B cell (primary cell): ENCODE measurements at regions not wholly inside any gene's neighbourhood (a gene's known extent, or its start where the extent isn't known, plus 50 kb on each side); places are given as distances from the start of the nearest gene placed in this dataset.

Source experiments
- ATAC-seq: fragments of 200-7000 bp; cut with Tn5 transposase; one replicate; pipeline ENCODE4 v1.10.0; 2021; ENCODE audit warnings: low read depth, mild to moderate bottlenecking, moderate number of reproducible peaks, moderate library complexity
- CTCF ChIA-PET: fragments of 350-600 bp; sonication (Branson Sonifier 250); formaldehyde crosslinking; loops from one replicate; lab custom pipeline; 2021; ENCODE audit warnings: antibody characterized with exemption, inconsistent platforms; lab: Charles Lee
- POLR2A ChIA-PET: fragments of 350-600 bp; sonication (Branson Sonifier 250); formaldehyde crosslinking; loops from one replicate; lab custom pipeline; 2021; ENCODE audit warnings: antibody characterized with exemption; lab: Charles Lee
- DNase-seq: peaks from one replicate; pipeline ENCODE4 v3.0.0; 2013
- H2AFZ ChIP-seq: 2 replicates; pipeline ENCODE4 v1.6.1; 2012; ENCODE audit warnings: mild to moderate bottlenecking, low read depth, low read length; ENCODE audit not compliant: insufficient read depth, poor library complexity, severe bottlenecking
- H3K27ac ChIP-seq, 2 donors: 1 replicate in 1 of 2; 2 replicates in 1 of 2; pipeline ENCODE4 v1.5.1; 2012 to 2013; ENCODE audit warnings: low read length in 2 of 2, mild to moderate bottlenecking in 2 of 2, moderate library complexity in 1 of 2
- H3K27me3 ChIP-seq, 4 experiments: fragments of 200-600 bp in 1 of 4; sonication (generic) in 1 of 4; replicated peaks in 1 of 4; 1 replicate in 2 of 4; 2 replicates in 2 of 4; pipeline versions ENCODE4 v1.6.1 to v1.7.0; 2013 to 2016; ENCODE audit warnings: low read length in 3 of 4, mild to moderate bottlenecking in 2 of 4, mixed read lengths in 1 of 4, moderate library complexity in 1 of 4; ENCODE audit not compliant: insufficient read depth in 4 of 4, control insufficient read depth in 3 of 4; ENCODE audit errors: control extremely low read depth in 1 of 4
- H3K36me3 ChIP-seq, 2 experiments: replicated peaks in 1 of 2; 1 replicate in 1 of 2; 2 replicates in 1 of 2; pipeline versions ENCODE4 v1.6.1 to v1.7.1; 2013; ENCODE audit warnings: low read length in 1 of 2; ENCODE audit not compliant: insufficient read depth in 2 of 2, control insufficient read depth in 1 of 2; ENCODE audit errors: control extremely low read depth in 1 of 2, extremely low read depth in 1 of 2
- H3K4me1 ChIP-seq, 2 donors: fragments of 200-600 bp in 1 of 2; sonication (generic) in 1 of 2; 1 replicate in 1 of 2; 2 replicates in 1 of 2; pipeline versions ENCODE4 v1.5.1 to v1.6.1; 2013 to 2017; ENCODE audit warnings: low read length in 2 of 2; ENCODE audit not compliant: control insufficient read depth in 2 of 2, insufficient read depth in 2 of 2
- H3K4me2 ChIP-seq: replicated peaks from 2 replicates; pipeline ENCODE3; 2012; ENCODE audit warnings: mild to moderate bottlenecking, low read depth, low read length; ENCODE audit not compliant: poor library complexity, severe bottlenecking
- H3K4me3 ChIP-seq, 5 experiments: fragments of 200-600 bp in 1 of 5; sonication (generic) in 1 of 5; 1 replicate in 3 of 5; 2 replicates in 2 of 5; pipeline versions ENCODE4 v1.5.1 to v1.7.0; 2011 to 2016; ENCODE audit warnings: low read length in 4 of 5, mild to moderate bottlenecking in 4 of 5, low read depth in 2 of 5, control low read depth in 1 of 5, moderate library complexity in 1 of 5; ENCODE audit not compliant: insufficient read depth in 1 of 5; ENCODE audit errors: control extremely low read depth in 1 of 5, extremely low read depth in 1 of 5
- H3K79me2 ChIP-seq: fragments of 200-600 bp; sonication (generic); one replicate; pipeline ENCODE4 v1.6.0; 2016; ENCODE audit warnings: low read length; ENCODE audit not compliant: control insufficient read depth, insufficient read depth
- H3K9ac ChIP-seq: fragments of 200-600 bp; sonication (generic); 2 replicates; pipeline ENCODE4 v1.6.1; 2017; ENCODE audit warnings: mild to moderate bottlenecking, low read length, moderate library complexity
- H3K9me3 ChIP-seq, 3 donors: one replicate each; pipeline versions ENCODE4 v1.6.1 to v1.7.1; 2013; ENCODE audit warnings: low read length in 2 of 3; ENCODE audit not compliant: control insufficient read depth in 2 of 3, insufficient read depth in 1 of 3; ENCODE audit errors: control extremely low read depth in 1 of 3
- H4K20me1 ChIP-seq: 2 replicates; pipeline ENCODE4 v1.6.0; 2012; ENCODE audit warnings: mild to moderate bottlenecking, low read length; ENCODE audit not compliant: insufficient read depth, control insufficient read depth, poor library complexity, severe bottlenecking
- H3K27ac Mint-ChIP-seq: one replicate; pipeline ENCODE4 v1.8.0; 2021; ENCODE audit warnings: mixed read lengths
- H3K27me3 Mint-ChIP-seq: one replicate; pipeline ENCODE4 v1.8.0; 2021; ENCODE audit warnings: mixed read lengths
- H3K4me1 Mint-ChIP-seq: one replicate; pipeline ENCODE4 v1.8.0; 2021; ENCODE audit warnings: mixed read lengths
- H3K4me3 Mint-ChIP-seq: one replicate; pipeline ENCODE4 v1.8.0; 2021; ENCODE audit warnings: mixed read lengths
- H3K9me3 Mint-ChIP-seq: one replicate; pipeline ENCODE4 v1.8.0; 2022; ENCODE audit warnings: mixed read lengths; ENCODE audit not compliant: insufficient read depth
- EZH2 ChIP-seq: IDR thresholded peaks from 2 replicates; pipeline ENCODE4 v1.6.1; 2012; ENCODE audit warnings: borderline replicate concordance, low read depth, mild to moderate bottlenecking, moderate library complexity, low read length; ENCODE audit not compliant: insufficient read depth, poor library complexity, severe bottlenecking
- WGBS: methylation state at CpG from one replicate; pipeline ENCODE4 v1.1.5; 2013; ENCODE audit warnings: missing lambda C conversion rate; ENCODE audit not compliant: insufficient coverage; 5-methylcytosine and 5-hydroxymethylcytosine counted together
- intact Hi-C: fragments of 100-400 bp; cut with micrococcal nuclease; formaldehyde crosslinking; loops from one replicate; pipeline ENCODE4 v1.10.0; 2022
- TF ChIP-seq, protein P1 (sequence below): fragments of 200-600 bp; IDR thresholded peaks from one replicate; pipeline ENCODE4 v1.8.0; 2022; ENCODE audit warnings: antibody characterized with exemption, mild to moderate bottlenecking

DNA sequence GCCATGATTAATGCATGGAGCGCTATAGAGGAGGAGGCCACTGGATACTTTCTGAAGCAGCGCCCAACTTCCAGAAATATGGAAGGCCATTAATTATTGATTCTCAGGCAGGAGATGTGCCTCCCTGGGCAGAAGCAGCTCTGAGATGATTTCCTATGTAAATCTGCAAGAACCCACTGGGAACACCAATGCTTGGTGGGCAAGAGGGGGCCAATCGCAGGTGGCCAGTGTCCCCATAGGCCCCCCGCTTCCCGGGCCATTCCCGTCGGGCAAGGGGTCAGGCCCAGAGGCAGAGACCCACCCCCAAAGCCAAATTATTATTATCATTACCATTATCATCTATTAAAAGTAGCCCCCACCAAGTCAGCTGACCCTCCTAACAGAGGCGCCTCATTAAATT lies 288.0 kb upstream of the TLE3 start:
- intact Hi-C loops = loop anchor here (1.0 to 2.0 kb wide), 2 partner anchors 57 to 65 kb away; no protein-coding TSS in a partner anchor
- Histone ChIP-seq H3K4me1 (peaks cover 20 to 22% of the 10 kb centered on the region in 2 donors), H2AFZ (no peak overlapping the region), H3K9ac (no peak overlapping the region), H3K27ac (no peak overlapping the region), H3K9me3 (peaks cover 0 to 8% (median 0%) of the 10 kb centered on the region in 3 donors), H3K4me3 (no peak overlapping the region), H3K4me2 (no peak overlapping the region), H3K36me3 (no peaks in the 10 kb centered on the region), H3K27me3 (no peaks in the 10 kb centered on the region), H3K79me2 (no peaks in the 10 kb centered on the region), H4K20me1 (no peaks in the 10 kb centered on the region)
- Mint-ChIP-seq H3K27ac (no peak overlapping the region), H3K27me3 (no peaks in the 10 kb centered on the region), H3K9me3 (peaks cover 6% of the 10 kb centered on the region), H3K4me1 (peaks cover 20% of the 10 kb centered on the region), H3K4me3 (no peak overlapping the region)
- ChIA-PET CTCF (interaction anchor here (1.6 kb wide), 1 partner anchor 102 kb away, joined by 4 read pairs; no protein-coding TSS in a partner anchor), POLR2A (no interaction called here)
- TF ChIP-seq, protein P1, sequence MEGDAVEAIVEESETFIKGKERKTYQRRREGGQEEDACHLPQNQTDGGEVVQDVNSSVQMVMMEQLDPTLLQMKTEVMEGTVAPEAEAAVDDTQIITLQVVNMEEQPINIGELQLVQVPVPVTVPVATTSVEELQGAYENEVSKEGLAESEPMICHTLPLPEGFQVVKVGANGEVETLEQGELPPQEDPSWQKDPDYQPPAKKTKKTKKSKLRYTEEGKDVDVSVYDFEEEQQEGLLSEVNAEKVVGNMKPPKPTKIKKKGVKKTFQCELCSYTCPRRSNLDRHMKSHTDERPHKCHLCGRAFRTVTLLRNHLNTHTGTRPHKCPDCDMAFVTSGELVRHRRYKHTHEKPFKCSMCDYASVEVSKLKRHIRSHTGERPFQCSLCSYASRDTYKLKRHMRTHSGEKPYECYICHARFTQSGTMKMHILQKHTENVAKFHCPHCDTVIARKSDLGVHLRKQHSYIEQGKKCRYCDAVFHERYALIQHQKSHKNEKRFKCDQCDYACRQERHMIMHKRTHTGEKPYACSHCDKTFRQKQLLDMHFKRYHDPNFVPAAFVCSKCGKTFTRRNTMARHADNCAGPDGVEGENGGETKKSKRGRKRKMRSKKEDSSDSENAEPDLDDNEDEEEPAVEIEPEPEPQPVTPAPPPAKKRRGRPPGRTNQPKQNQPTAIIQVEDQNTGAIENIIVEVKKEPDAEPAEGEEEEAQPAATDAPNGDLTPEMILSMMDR = no peak
- TF ChIP-seq EZH2 = no peak
- DNase-seq (no peak), ATAC-seq (no peak)
- WGBS = 95% methylated on average over 3 of the region's 8 CpGs

DNA sequence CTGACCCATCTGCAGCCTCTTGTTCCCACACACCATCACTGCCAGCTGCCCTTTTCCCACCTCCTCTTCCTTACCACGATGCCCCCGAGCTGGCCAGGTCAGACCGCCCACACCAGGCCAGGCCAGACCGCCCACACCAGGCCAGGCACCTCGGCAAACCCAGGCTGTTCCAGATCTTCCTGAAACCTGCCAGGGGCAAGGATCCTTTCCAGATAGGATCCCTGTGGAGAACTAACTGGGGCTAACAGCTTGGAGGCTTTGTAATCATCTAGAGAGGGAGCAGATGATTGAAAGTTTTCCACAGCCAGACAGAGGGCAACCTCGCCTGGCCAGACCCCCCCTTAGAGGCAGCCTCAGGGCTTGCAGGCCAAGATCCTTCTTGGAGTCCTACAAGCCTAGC lies 287.3 kb upstream of the TLE3 start:
- H3K4me3 Mint-ChIP-seq = no peak overlapping the region
- peaks cover 20% of the 10 kb centered on the region for H3K4me1 Mint-ChIP-seq
- POLR2A ChIA-PET = no interaction called here
- Histone ChIP-seq H3K9ac (no peak overlapping the region), H3K9me3 (peaks cover 0 to 8% (median 0%) of the 10 kb centered on the region in 3 donors), H2AFZ (no peak overlapping the region), H3K27ac (no peak overlapping the region), H3K4me2 (no peak overlapping the region), H4K20me1 (no peaks in the 10 kb centered on the region), H3K4me3 (no peak overlapping the region), H3K79me2 (no peaks in the 10 kb centered on the region), H3K36me3 (no peaks in the 10 kb centered on the region), H3K27me3 (no peaks in the 10 kb centered on the region), H3K4me1 (peaks cover 20 to 22% of the 10 kb centered on the region in 2 donors)
- 84% methylated on average over 6 of the region's 6 CpGs for WGBS
- no peaks in the 10 kb centered on the region for H3K27me3 Mint-ChIP-seq
- H3K9me3 Mint-ChIP-seq = peaks cover 3% of the 10 kb centered on the region
- no peak for ATAC-seq
- DNase-seq = no peak
- TF ChIP-seq, protein P1 = no peak
- no peak for TF ChIP-seq EZH2
- intact Hi-C loops = no loop called here
- CTCF ChIA-PET = no interaction called here
- H3K27ac Mint-ChIP-seq = no peak overlapping the region
